ENCODE measurements at regions not wholly inside any gene's neighbourhood (a gene's known extent, or its start where the extent isn't known, plus 50 kb on each side); places are given as distances from the start of the nearest gene placed in this dataset.
A peak's percentile ranks its signal among the peaks of the same experiment; 100 is the strongest.

DNA sequence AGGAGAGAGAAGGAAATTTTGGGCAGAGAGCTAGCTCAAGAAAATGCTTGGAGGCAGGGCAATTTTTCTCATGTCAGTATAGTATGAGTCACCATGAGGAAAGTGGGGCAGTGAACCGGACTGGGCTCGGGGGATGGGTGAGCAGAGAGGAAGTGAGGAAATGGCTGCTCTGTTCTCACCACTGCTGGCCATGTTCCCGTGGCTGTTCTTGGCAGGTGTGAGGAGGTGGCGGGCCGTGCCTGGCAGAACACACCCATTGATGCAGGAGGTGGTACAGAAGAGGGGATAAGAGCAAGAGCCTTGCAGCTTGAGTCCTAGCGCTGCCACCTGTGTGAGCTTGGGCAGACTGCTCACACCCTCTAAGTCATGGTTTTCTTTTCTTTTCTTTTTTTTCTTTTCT, 304.4 kb upstream of the LYZL1 start (continued):
- TF ChIP-seq, protein P1, sequence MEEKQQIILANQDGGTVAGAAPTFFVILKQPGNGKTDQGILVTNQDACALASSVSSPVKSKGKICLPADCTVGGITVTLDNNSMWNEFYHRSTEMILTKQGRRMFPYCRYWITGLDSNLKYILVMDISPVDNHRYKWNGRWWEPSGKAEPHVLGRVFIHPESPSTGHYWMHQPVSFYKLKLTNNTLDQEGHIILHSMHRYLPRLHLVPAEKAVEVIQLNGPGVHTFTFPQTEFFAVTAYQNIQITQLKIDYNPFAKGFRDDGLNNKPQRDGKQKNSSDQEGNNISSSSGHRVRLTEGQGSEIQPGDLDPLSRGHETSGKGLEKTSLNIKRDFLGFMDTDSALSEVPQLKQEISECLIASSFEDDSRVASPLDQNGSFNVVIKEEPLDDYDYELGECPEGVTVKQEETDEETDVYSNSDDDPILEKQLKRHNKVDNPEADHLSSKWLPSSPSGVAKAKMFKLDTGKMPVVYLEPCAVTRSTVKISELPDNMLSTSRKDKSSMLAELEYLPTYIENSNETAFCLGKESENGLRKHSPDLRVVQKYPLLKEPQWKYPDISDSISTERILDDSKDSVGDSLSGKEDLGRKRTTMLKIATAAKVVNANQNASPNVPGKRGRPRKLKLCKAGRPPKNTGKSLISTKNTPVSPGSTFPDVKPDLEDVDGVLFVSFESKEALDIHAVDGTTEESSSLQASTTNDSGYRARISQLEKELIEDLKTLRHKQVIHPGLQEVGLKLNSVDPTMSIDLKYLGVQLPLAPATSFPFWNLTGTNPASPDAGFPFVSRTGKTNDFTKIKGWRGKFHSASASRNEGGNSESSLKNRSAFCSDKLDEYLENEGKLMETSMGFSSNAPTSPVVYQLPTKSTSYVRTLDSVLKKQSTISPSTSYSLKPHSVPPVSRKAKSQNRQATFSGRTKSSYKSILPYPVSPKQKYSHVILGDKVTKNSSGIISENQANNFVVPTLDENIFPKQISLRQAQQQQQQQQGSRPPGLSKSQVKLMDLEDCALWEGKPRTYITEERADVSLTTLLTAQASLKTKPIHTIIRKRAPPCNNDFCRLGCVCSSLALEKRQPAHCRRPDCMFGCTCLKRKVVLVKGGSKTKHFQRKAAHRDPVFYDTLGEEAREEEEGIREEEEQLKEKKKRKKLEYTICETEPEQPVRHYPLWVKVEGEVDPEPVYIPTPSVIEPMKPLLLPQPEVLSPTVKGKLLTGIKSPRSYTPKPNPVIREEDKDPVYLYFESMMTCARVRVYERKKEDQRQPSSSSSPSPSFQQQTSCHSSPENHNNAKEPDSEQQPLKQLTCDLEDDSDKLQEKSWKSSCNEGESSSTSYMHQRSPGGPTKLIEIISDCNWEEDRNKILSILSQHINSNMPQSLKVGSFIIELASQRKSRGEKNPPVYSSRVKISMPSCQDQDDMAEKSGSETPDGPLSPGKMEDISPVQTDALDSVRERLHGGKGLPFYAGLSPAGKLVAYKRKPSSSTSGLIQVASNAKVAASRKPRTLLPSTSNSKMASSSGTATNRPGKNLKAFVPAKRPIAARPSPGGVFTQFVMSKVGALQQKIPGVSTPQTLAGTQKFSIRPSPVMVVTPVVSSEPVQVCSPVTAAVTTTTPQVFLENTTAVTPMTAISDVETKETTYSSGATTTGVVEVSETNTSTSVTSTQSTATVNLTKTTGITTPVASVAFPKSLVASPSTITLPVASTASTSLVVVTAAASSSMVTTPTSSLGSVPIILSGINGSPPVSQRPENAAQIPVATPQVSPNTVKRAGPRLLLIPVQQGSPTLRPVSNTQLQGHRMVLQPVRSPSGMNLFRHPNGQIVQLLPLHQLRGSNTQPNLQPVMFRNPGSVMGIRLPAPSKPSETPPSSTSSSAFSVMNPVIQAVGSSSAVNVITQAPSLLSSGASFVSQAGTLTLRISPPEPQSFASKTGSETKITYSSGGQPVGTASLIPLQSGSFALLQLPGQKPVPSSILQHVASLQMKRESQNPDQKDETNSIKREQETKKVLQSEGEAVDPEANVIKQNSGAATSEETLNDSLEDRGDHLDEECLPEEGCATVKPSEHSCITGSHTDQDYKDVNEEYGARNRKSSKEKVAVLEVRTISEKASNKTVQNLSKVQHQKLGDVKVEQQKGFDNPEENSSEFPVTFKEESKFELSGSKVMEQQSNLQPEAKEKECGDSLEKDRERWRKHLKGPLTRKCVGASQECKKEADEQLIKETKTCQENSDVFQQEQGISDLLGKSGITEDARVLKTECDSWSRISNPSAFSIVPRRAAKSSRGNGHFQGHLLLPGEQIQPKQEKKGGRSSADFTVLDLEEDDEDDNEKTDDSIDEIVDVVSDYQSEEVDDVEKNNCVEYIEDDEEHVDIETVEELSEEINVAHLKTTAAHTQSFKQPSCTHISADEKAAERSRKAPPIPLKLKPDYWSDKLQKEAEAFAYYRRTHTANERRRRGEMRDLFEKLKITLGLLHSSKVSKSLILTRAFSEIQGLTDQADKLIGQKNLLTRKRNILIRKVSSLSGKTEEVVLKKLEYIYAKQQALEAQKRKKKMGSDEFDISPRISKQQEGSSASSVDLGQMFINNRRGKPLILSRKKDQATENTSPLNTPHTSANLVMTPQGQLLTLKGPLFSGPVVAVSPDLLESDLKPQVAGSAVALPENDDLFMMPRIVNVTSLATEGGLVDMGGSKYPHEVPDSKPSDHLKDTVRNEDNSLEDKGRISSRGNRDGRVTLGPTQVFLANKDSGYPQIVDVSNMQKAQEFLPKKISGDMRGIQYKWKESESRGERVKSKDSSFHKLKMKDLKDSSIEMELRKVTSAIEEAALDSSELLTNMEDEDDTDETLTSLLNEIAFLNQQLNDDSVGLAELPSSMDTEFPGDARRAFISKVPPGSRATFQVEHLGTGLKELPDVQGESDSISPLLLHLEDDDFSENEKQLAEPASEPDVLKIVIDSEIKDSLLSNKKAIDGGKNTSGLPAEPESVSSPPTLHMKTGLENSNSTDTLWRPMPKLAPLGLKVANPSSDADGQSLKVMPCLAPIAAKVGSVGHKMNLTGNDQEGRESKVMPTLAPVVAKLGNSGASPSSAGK (IDR thresholded peaks at IDR 0.05), result peak; percentile 32; the same call in 1 of the 2 replicates
- no peak for TF ChIP-seq BCL6 (CRISPR knock-in tag; IDR thresholded peaks at IDR 0.05)
- no peak for TF ChIP-seq MBD2 (IDR thresholded peaks at IDR 0.05; ENCODE audit: borderline replicate concordance, low read depth)
- TF ChIP-seq ETS2 (tag; IDR thresholded peaks at IDR 0.05; ENCODE audit: borderline replicate concordance, poor library complexity, severe bottlenecking), result no peak
- no peak for TF ChIP-seq TBL1XR1 (IDR thresholded peaks at IDR 0.05; ENCODE audit: low read length in 2 of 2)
- no peak for TF ChIP-seq ZNF696 (CRISPR knock-in tag; conservative IDR thresholded peaks at IDR 0.05)
- TF ChIP-seq SMARCA5 (IDR thresholded peaks at IDR 0.05), result no peak
- peak; percentile 23; the same call in 1 of the 2 replicates for TF ChIP-seq NFE2 (IDR thresholded peaks at IDR 0.05; ENCODE audit: low read depth)
- TF ChIP-seq, protein P2, sequence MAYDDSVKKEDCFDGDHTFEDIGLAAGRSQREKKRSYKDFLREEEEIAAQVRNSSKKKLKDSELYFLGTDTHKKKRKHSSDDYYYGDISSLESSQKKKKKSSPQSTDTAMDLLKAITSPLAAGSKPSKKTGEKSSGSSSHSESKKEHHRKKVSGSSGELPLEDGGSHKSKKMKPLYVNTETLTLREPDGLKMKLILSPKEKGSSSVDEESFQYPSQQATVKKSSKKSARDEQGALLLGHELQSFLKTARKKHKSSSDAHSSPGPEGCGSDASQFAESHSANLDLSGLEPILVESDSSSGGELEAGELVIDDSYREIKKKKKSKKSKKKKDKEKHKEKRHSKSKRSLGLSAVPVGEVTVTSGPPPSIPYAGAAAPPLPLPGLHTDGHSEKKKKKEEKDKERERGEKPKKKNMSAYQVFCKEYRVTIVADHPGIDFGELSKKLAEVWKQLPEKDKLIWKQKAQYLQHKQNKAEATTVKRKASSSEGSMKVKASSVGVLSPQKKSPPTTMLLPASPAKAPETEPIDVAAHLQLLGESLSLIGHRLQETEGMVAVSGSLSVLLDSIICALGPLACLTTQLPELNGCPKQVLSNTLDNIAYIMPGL (CRISPR knock-in tag; IDR thresholded peaks at IDR 0.05), result no peak
- TF ChIP-seq ZC3H8 (IDR thresholded peaks at IDR 0.05), result no peak
- no peak for TF ChIP-seq CBFA2T3 (IDR thresholded peaks at IDR 0.05)
- peak in 1 of 2 experiments; percentile 40; a peak in 1 of 4 replicates for TF ChIP-seq TRIM24 (IDR thresholded peaks at IDR 0.05)
- no peak for TF ChIP-seq ZNF165 (CRISPR knock-in tag; IDR thresholded peaks at IDR 0.05; ENCODE audit: borderline replicate concordance)
- TF ChIP-seq, protein P3, sequence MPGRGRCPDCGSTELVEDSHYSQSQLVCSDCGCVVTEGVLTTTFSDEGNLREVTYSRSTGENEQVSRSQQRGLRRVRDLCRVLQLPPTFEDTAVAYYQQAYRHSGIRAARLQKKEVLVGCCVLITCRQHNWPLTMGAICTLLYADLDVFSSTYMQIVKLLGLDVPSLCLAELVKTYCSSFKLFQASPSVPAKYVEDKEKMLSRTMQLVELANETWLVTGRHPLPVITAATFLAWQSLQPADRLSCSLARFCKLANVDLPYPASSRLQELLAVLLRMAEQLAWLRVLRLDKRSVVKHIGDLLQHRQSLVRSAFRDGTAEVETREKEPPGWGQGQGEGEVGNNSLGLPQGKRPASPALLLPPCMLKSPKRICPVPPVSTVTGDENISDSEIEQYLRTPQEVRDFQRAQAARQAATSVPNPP (IDR thresholded peaks at IDR 0.05; ENCODE audit: borderline replicate concordance, insufficient read depth, insufficient read length), result no peak
- TF ChIP-seq CEBPG (CRISPR knock-in tag; IDR thresholded peaks at IDR 0.05), result no peak
- no peak for TF ChIP-seq CEBPG (tag; conservative IDR thresholded peaks at IDR 0.05 in 1 of 2, IDR thresholded peaks at IDR 0.05 in 1 of 2)
- no peak for TF ChIP-seq CBX2 (IDR thresholded peaks at IDR 0.05; ENCODE audit: insufficient read depth, low read length, poor library complexity, severe bottlenecking)
